ENCODE measurements at regions not wholly inside any gene's neighbourhood (a gene's known extent, or its start where the extent isn't known, plus 50 kb on each side); places are given as distances from the start of the nearest gene placed in this dataset.

- Histone ChIP-seq H3K4me3 (ENCODE audit: low read depth in 2 of 2, low read length in 1 of 2) (no peak overlapping the region), H3K4me2 (no peak overlapping the region), H2AFZ (ENCODE audit: low read depth) (no peak overlapping the region), H3K9me3 (no peaks in the 10 kb centered on the region), H3K9ac (no peak overlapping the region), H3K9me2 (no peaks in the 10 kb centered on the region), H3K79me2 (ENCODE audit: insufficient read depth) (no peaks in the 10 kb centered on the region), H3K4me1 (ENCODE audit: control insufficient read depth in 1 of 2, insufficient read depth in 2 of 2, low read depth in 1 of 2, low read length in 1 of 2) (no peaks in the 10 kb centered on the region), H4K20me1 (ENCODE audit: insufficient read depth) (no peaks in the 10 kb centered on the region), H3K27ac (ENCODE audit: low read depth in 2 of 2, low read length in 1 of 2) (no peak overlapping the region), H3K27me3 (ENCODE audit: insufficient read depth) (no peaks in the 10 kb centered on the region), H3F3A (replicated peaks; ENCODE audit: insufficient read depth) (no peaks in the 10 kb centered on the region), H3K36me3 (replicated peaks in 1 of 2; ENCODE audit: control insufficient read depth in 1 of 2, insufficient read depth in 2 of 2, low read length in 1 of 2) (no peaks in the 10 kb centered on the region)
- no peak for DNase-seq
- TF ChIP-seq GATA2 (CRISPR knock-in tag; IDR thresholded peaks at IDR 0.05), result no peak
- TF ChIP-seq RCOR1 (IDR thresholded peaks at IDR 0.05; ENCODE audit: low read length), result no peak
- TF ChIP-seq NRF1 (IDR thresholded peaks at IDR 0.05; ENCODE audit: low read depth, low read length), result no peak
- no peak for TF ChIP-seq FOXM1 (IDR thresholded peaks at IDR 0.05; ENCODE audit: low read depth)
- TF ChIP-seq EZH2phosphoT487 (IDR thresholded peaks at IDR 0.05; ENCODE audit: borderline replicate concordance, low read depth), result no peak
- no peak for TF ChIP-seq YY1 (IDR thresholded peaks at IDR 0.05; ENCODE audit: low read depth)
- no peak for TF ChIP-seq JUND (IDR thresholded peaks at IDR 0.05)
- no peak for TF ChIP-seq RFX5 (IDR thresholded peaks at IDR 0.05; ENCODE audit: low read length)
- no peak for TF ChIP-seq TEAD4 (IDR thresholded peaks at IDR 0.05; ENCODE audit: borderline replicate concordance, insufficient read depth)
- no peak for TF ChIP-seq IRF3 (IDR thresholded peaks at IDR 0.05; ENCODE audit: low read depth, low read length)
- no peak for TF ChIP-seq EP300 (IDR thresholded peaks at IDR 0.05; ENCODE audit: borderline replicate concordance in 1 of 2, low read depth in 1 of 2, low read length in 1 of 2)
- no peak for TF ChIP-seq USF1 (IDR thresholded peaks at IDR 0.05; ENCODE audit: borderline replicate concordance, low read depth)
- TF ChIP-seq TAF1 (IDR thresholded peaks at IDR 0.05; ENCODE audit: borderline replicate concordance, low read depth, low read length), result no peak
- ChIA-PET POLR2A (no interaction called here), CTCF (no interaction called here)
- 44% methylated on average over 2 of the region's 2 CpGs for WGBS (ENCODE audit: low lambda C conversion rate)
Measured at GRCh38 chr12:115070313-115070712, 386.3 kb upstream of the TBX3 start.

DNA sequence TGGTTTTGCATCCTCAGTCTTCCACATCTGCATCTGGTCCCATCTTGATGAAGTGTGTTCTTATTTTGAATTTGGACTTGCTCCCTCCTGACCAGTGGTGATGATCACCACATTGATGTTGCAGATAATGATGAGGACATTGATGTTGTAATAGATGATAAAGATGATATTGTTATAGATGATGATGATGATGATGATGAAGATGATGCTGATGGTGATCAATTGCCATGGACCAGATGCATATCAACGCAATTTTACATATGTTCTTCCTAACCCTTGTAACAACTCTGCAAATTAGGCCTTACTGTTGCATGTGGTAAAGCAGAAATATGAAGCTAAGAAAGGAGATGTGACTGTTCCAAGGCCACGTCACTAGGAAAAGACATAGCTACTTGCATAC lies 380.3 kb upstream of the TBX3 start:
- Histone ChIP-seq H3K9me3 (no peaks in the 10 kb centered on the region), H3K9ac (no peak overlapping the region), H3K79me2 (ENCODE audit: insufficient read depth) (no peaks in the 10 kb centered on the region), H3K27me3 (ENCODE audit: insufficient read depth) (no peaks in the 10 kb centered on the region), H3K27ac (ENCODE audit: low read depth in 2 of 2, low read length in 1 of 2) (no peak overlapping the region), H3F3A (replicated peaks; ENCODE audit: insufficient read depth) (no peaks in the 10 kb centered on the region), H3K36me3 (replicated peaks in 1 of 2; ENCODE audit: control insufficient read depth in 1 of 2, insufficient read depth in 2 of 2, low read length in 1 of 2) (no peaks in the 10 kb centered on the region), H3K4me1 (ENCODE audit: control insufficient read depth in 1 of 2, insufficient read depth in 2 of 2, low read depth in 1 of 2, low read length in 1 of 2) (no peaks in the 10 kb centered on the region), H3K9me2 (no peaks in the 10 kb centered on the region), H3K4me2 (no peak overlapping the region), H2AFZ (ENCODE audit: low read depth) (no peak overlapping the region), H4K20me1 (ENCODE audit: insufficient read depth) (no peaks in the 10 kb centered on the region), H3K4me3 (ENCODE audit: low read depth in 2 of 2, low read length in 1 of 2) (no peak overlapping the region)
- TF ChIP-seq EP300 (IDR thresholded peaks at IDR 0.05; ENCODE audit: borderline replicate concordance in 1 of 2, low read depth in 1 of 2, low read length in 1 of 2) (no peak), FOSL2 (IDR thresholded peaks at IDR 0.05; ENCODE audit: borderline replicate concordance, low read depth) (no peak), REST (IDR thresholded peaks at IDR 0.05; ENCODE audit: low read depth, low read length) (no peak), TEAD4 (IDR thresholded peaks at IDR 0.05; ENCODE audit: borderline replicate concordance, insufficient read depth) (no peak), NFIC (IDR thresholded peaks at IDR 0.05; ENCODE audit: borderline replicate concordance) (no peak), NRF1 (IDR thresholded peaks at IDR 0.05; ENCODE audit: low read depth, low read length) (no peak), RCOR1 (IDR thresholded peaks at IDR 0.05; ENCODE audit: low read length) (no peak), JUND (IDR thresholded peaks at IDR 0.05) (no peak), RXRA (IDR thresholded peaks at IDR 0.05; ENCODE audit: borderline replicate concordance, low read depth) (no peak)
- CTCF ChIA-PET, result no interaction called here
- WGBS (ENCODE audit: low lambda C conversion rate), result 46% methylated on average over 2 of the region's 2 CpGs
- POLR2A ChIA-PET, result no interaction called here
- DNase-seq, result no peak

Measured in SK-N-SH (cell line).